ENCODE measurements at regions not wholly inside any gene's neighbourhood (a gene's known extent, or its start where the extent isn't known, plus 50 kb on each side); places are given as distances from the start of the nearest gene placed in this dataset.

DNA sequence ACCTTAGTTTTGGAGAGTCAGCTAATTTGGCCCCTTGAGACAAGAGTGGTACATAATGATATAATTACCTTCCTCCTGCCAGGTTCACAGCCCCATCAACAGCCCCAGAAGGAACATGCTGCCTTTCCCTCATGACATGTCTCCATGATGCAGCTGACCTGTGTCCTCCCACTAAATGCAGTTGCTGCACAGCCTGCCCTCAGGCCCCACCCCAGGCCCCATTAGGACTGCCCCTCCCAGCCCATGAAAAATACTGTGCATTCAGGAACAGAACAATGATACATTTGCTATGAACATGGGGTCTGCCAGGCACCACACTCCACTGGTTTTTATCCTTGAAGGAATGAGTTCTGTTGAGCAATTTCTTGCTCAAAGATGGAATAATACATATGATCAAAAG lies 176.4 kb downstream of the C5orf15 start:
- FAIRE-seq, result no peak
- DNase-seq (ENCODE audit: insufficient read length, low spot score), result no peak
- TF ChIP-seq POLR2AphosphoS5 (IDR thresholded peaks at IDR 0.05; ENCODE audit: low read depth, low read length) (no peak), POU2F2 (IDR thresholded peaks at IDR 0.05; ENCODE audit: low read depth, low read length) (no peak), TAF1 (IDR thresholded peaks at IDR 0.05; ENCODE audit: low read depth, low read length) (no peak), PAX5 (IDR thresholded peaks at IDR 0.05; ENCODE audit: insufficient read depth, low read length, severe bottlenecking) (no peak), SPI1 (IDR thresholded peaks at IDR 0.05; ENCODE audit: low read depth, low read length) (no peak), POLR2A (IDR thresholded peaks at IDR 0.05; ENCODE audit: low read depth, low read length) (no peak)

DNA sequence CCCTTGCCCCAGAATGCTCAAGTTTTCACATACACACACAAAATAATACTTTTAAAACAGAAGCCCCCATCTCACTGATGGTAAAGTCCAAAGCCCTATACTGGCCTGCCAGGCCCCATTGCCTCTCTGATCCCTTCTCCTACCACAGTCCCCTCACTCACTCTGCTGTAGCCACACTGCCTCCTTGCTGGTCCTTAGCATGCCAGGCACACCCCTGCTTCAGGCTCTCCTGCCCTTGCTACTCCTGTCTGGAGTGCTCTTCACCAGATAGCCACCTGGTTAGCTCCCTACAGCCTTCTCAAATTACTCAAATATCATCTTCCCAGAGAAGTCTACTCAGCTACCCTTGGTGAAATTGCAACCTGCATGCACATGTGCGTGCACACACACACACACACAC lies 177.5 kb downstream of the C5orf15 start:
- DNase-seq (ENCODE audit: insufficient read length, low spot score) (no peak), FAIRE-seq (no peak)

DNA sequence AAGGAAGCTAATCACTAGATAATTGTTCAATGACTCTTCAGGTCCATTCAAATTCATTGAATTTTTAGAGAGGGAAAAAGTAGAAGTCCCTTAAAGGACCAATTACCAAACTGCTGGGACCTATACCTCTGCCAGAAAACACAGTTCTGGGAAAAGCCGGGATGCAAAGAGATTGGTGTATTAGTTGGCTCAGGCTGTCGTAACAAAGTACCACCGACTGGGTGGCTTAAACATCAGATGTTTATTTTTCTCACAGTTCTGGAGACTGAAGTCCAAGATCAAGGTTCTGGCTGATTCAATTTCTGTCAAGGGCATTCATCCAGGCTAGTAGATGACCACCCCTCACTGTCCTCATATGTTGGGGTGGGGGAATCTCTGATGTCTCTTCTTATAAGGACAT lies 177.1 kb upstream of the FSTL4 start:
- TF ChIP-seq POLR2A (IDR thresholded peaks at IDR 0.05; ENCODE audit: low read depth, low read length), result no peak
- no peak for TF ChIP-seq PAX5 (IDR thresholded peaks at IDR 0.05; ENCODE audit: insufficient read depth, low read length, severe bottlenecking)
- no peak for TF ChIP-seq POU2F2 (IDR thresholded peaks at IDR 0.05; ENCODE audit: low read depth, low read length)
- no peak for TF ChIP-seq TAF1 (IDR thresholded peaks at IDR 0.05; ENCODE audit: low read depth, low read length)
- no peak for TF ChIP-seq SPI1 (IDR thresholded peaks at IDR 0.05; ENCODE audit: low read depth, low read length)
- no peak for TF ChIP-seq POLR2AphosphoS5 (IDR thresholded peaks at IDR 0.05; ENCODE audit: low read depth, low read length)
- FAIRE-seq, result no peak

More for the DNA sequence above, 177.5 kb downstream of the C5orf15 start:
- TF ChIP-seq TAF1 (IDR thresholded peaks at IDR 0.05; ENCODE audit: low read depth, low read length) (no peak), POLR2A (IDR thresholded peaks at IDR 0.05; ENCODE audit: low read depth, low read length) (no peak), POLR2AphosphoS5 (IDR thresholded peaks at IDR 0.05; ENCODE audit: low read depth, low read length) (no peak), PAX5 (IDR thresholded peaks at IDR 0.05; ENCODE audit: insufficient read depth, low read length, severe bottlenecking) (no peak), SPI1 (IDR thresholded peaks at IDR 0.05; ENCODE audit: low read depth, low read length) (no peak), POU2F2 (IDR thresholded peaks at IDR 0.05; ENCODE audit: low read depth, low read length) (no peak)

DNA sequence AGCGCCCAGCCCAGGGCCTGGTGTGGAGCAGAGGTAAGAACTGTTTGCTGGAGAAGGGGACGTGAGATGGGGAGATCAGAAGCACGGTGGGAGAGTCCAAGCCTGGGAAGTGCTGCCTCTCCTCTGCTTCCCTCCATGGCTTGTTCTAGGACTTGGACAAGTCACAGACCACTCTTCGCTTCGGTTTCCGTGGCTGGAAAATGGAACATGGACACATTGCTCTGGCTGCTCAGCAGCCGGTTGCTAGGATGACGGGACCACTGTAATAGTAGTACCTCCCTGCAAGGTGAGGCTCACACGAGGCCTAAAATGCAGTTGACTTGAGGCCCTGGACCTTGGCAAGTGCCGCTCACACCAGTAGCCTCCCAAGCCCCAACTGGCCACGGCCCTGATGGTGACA lies 175.8 kb upstream of the FSTL4 start:
- TF ChIP-seq POLR2AphosphoS5 (IDR thresholded peaks at IDR 0.05; ENCODE audit: low read depth, low read length) (no peak), TAF1 (IDR thresholded peaks at IDR 0.05; ENCODE audit: low read depth, low read length) (no peak), POU2F2 (IDR thresholded peaks at IDR 0.05; ENCODE audit: low read depth, low read length) (no peak), SPI1 (IDR thresholded peaks at IDR 0.05; ENCODE audit: low read depth, low read length) (no peak), PAX5 (IDR thresholded peaks at IDR 0.05; ENCODE audit: insufficient read depth, low read length, severe bottlenecking) (no peak), POLR2A (IDR thresholded peaks at IDR 0.05; ENCODE audit: low read depth, low read length) (no peak)
- FAIRE-seq (no peak), DNase-seq (ENCODE audit: insufficient read length, low spot score) (no peak)

More for the DNA sequence above, 177.1 kb upstream of the FSTL4 start:
- no peak for DNase-seq (ENCODE audit: insufficient read length, low spot score)

GRCh38 chr5:133786420-133786819 lies 174.1 kb upstream of the FSTL4 start:
- TF ChIP-seq SPI1 (IDR thresholded peaks at IDR 0.05; ENCODE audit: low read depth, low read length) (no peak), PAX5 (IDR thresholded peaks at IDR 0.05; ENCODE audit: insufficient read depth, low read length, severe bottlenecking) (no peak), TAF1 (IDR thresholded peaks at IDR 0.05; ENCODE audit: low read depth, low read length) (no peak), POLR2AphosphoS5 (IDR thresholded peaks at IDR 0.05; ENCODE audit: low read depth, low read length) (no peak), POU2F2 (IDR thresholded peaks at IDR 0.05; ENCODE audit: low read depth, low read length) (no peak), POLR2A (IDR thresholded peaks at IDR 0.05; ENCODE audit: low read depth, low read length) (no peak)
- FAIRE-seq, result no peak

GRCh38 chr5:133785182-133785581 lies 172.8 kb upstream of the FSTL4 start:
- FAIRE-seq (no peak), DNase-seq (ENCODE audit: insufficient read length, low spot score) (no peak)
- TF ChIP-seq PAX5 (IDR thresholded peaks at IDR 0.05; ENCODE audit: insufficient read depth, low read length, severe bottlenecking) (no peak), SPI1 (IDR thresholded peaks at IDR 0.05; ENCODE audit: low read depth, low read length) (no peak), POLR2AphosphoS5 (IDR thresholded peaks at IDR 0.05; ENCODE audit: low read depth, low read length) (no peak), POLR2A (IDR thresholded peaks at IDR 0.05; ENCODE audit: low read depth, low read length) (no peak), POU2F2 (IDR thresholded peaks at IDR 0.05; ENCODE audit: low read depth, low read length) (no peak), TAF1 (IDR thresholded peaks at IDR 0.05; ENCODE audit: low read depth, low read length) (no peak)

More at GRCh38 chr5:133786420-133786819, 174.1 kb upstream of the FSTL4 start:
- DNase-seq (ENCODE audit: insufficient read length, low spot score), result no peak

DNA sequence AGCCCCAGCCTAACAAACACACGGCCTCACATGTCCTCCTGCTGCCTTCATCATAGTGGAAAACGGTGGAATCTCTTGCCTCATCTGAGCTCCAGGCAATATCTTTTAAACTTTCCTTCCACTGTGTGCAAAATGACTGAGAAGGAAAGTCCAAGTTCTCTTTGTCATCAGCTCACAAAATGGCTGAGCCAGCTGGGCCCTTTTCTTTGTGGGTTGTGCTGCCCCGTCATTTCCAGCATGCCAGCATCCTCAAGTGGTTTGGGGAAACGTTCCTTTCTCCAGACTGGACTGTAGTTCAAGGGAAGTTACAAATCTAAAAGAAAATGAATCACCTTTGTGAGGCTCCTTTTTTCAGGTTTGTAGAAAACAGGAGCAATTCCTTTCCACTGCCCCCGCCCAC lies 171.1 kb upstream of the FSTL4 start:
- FAIRE-seq, result no peak
- TF ChIP-seq PAX5 (IDR thresholded peaks at IDR 0.05; ENCODE audit: insufficient read depth, low read length, severe bottlenecking) (no peak), TAF1 (IDR thresholded peaks at IDR 0.05; ENCODE audit: low read depth, low read length) (no peak), POU2F2 (IDR thresholded peaks at IDR 0.05; ENCODE audit: low read depth, low read length) (no peak), SPI1 (IDR thresholded peaks at IDR 0.05; ENCODE audit: low read depth, low read length) (no peak), POLR2AphosphoS5 (IDR thresholded peaks at IDR 0.05; ENCODE audit: low read depth, low read length) (no peak), POLR2A (IDR thresholded peaks at IDR 0.05; ENCODE audit: low read depth, low read length) (no peak)
- no peak for DNase-seq (ENCODE audit: insufficient read length, low spot score)

GRCh38 chr5:133782736-133783135 lies 170.4 kb upstream of the FSTL4 start:
- DNase-seq (ENCODE audit: insufficient read length, low spot score) (no peak), FAIRE-seq (no peak)
- no peak for TF ChIP-seq POLR2A (IDR thresholded peaks at IDR 0.05; ENCODE audit: low read depth, low read length)
- TF ChIP-seq PAX5 (IDR thresholded peaks at IDR 0.05; ENCODE audit: insufficient read depth, low read length, severe bottlenecking), result no peak
- TF ChIP-seq TAF1 (IDR thresholded peaks at IDR 0.05; ENCODE audit: low read depth, low read length), result no peak
- no peak for TF ChIP-seq POLR2AphosphoS5 (IDR thresholded peaks at IDR 0.05; ENCODE audit: low read depth, low read length)
- no peak for TF ChIP-seq SPI1 (IDR thresholded peaks at IDR 0.05; ENCODE audit: low read depth, low read length)
- TF ChIP-seq POU2F2 (IDR thresholded peaks at IDR 0.05; ENCODE audit: low read depth, low read length), result no peak

DNA sequence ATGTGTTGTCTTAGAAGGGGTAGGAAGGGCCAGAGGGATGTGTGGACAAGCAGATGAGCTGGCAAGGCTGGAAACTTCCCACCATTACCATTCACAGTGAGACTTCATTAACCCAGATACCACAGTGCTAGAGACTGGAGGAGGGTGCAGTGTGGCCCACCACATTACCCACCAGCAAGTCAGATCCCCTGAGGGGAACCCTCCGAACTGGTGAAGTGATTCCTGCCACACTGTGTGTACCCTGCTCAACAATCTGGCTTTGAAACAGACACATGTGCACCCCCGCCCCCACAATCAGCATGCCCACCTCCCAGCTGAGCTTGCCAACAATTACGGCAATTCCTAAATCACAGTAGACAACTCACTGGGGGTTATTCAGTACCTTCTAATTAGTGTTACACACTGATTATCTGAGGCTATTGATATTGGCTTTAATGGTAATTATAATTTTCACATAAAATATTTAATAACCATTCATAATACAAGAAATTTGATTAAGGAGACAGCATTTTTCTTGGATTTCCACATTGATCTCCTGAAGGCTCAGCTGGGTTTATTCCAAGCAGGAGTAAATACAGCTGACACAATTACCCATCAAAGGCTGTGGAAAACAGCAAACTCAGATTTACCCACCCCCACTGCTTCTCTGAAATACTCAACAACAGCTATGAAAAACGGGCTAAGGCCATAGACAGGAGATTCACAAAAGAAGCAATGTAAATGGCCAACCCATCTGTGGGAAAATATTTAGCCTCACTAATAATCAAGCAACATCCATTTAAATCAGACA lies 169.3 kb upstream of the FSTL4 start:
- FAIRE-seq (no peak), DNase-seq (ENCODE audit: insufficient read length, low spot score) (no peak)

More for the DNA sequence above, 169.3 kb upstream of the FSTL4 start:
- TF ChIP-seq POU2F2 (IDR thresholded peaks at IDR 0.05; ENCODE audit: low read depth, low read length), result no peak
- no peak for TF ChIP-seq PAX5 (IDR thresholded peaks at IDR 0.05; ENCODE audit: insufficient read depth, low read length, severe bottlenecking)
- no peak for TF ChIP-seq SPI1 (IDR thresholded peaks at IDR 0.05; ENCODE audit: low read depth, low read length)
- no peak for TF ChIP-seq POLR2AphosphoS5 (IDR thresholded peaks at IDR 0.05; ENCODE audit: low read depth, low read length)
- TF ChIP-seq POLR2A (IDR thresholded peaks at IDR 0.05; ENCODE audit: low read depth, low read length), result no peak
- no peak for TF ChIP-seq TAF1 (IDR thresholded peaks at IDR 0.05; ENCODE audit: low read depth, low read length)
